SU-DHL-6 (cell line): ENCODE measurements at regions not wholly inside any gene's neighbourhood (a gene's known extent, or its start where the extent isn't known, plus 50 kb on each side); places are given as distances from the start of the nearest gene placed in this dataset.

Source experiments
- H2AFZ ChIP-seq: fragments of 200-600 bp; sonication (generic); 2 replicates; pipeline ENCODE4 v1.6.1; 2014; ENCODE audit warnings: low read depth, mild to moderate bottlenecking, moderate library complexity, mixed read lengths, antibody characterized with exemption, low read length; ENCODE audit not compliant: severe bottlenecking
- H3F3A ChIP-seq: fragments of 200-600 bp; shearing (Covaris generic); 2 replicates; pipeline ENCODE4 v1.6.0; 2016; ENCODE audit warnings: antibody characterized with exemption, mild to moderate bottlenecking; ENCODE audit not compliant: insufficient read depth
- H3K27ac ChIP-seq: fragments of 200-600 bp; sonication (generic); 2 replicates; pipeline ENCODE4 v1.5.1; 2016; ENCODE audit warnings: low read depth, mild to moderate bottlenecking, low read length, moderate library complexity, mixed read lengths
- H3K27me3 ChIP-seq: fragments of 200-600 bp; sonication (generic), shearing (Covaris generic); 2 replicates; pipeline ENCODE4 v1.6.0; 2014; ENCODE audit warnings: mild to moderate bottlenecking, low read length
- H3K36me3 ChIP-seq: fragments of 200-600 bp; sonication (generic); 2 replicates; pipeline ENCODE4 v1.6.1; 2014; ENCODE audit warnings: mild to moderate bottlenecking, low read length, mixed read lengths
- H3K4me2 ChIP-seq: fragments of 300-600, 200-600 bp; shearing (Covaris generic), sonication (generic); 2 replicates; pipeline ENCODE4 v1.6.0; 2014; ENCODE audit warnings: low read length, low read depth, mild to moderate bottlenecking; ENCODE audit not compliant: poor library complexity, severe bottlenecking
- H3K4me3 ChIP-seq: fragments of 200-600 bp; sonication (generic); 2 replicates; pipeline ENCODE4 v1.5.1; 2014; ENCODE audit warnings: antibody characterized with exemption, low read length, mild to moderate bottlenecking, mixed read lengths; ENCODE audit not compliant: insufficient read depth, poor library complexity, severe bottlenecking
- H3K79me2 ChIP-seq: fragments of 200-600 bp; sonication (generic); 2 replicates; pipeline ENCODE4 v1.6.1; 2014; ENCODE audit warnings: mild to moderate bottlenecking, low read length, moderate library complexity; ENCODE audit not compliant: insufficient read depth
- H3K9ac ChIP-seq: fragments of 200-600 bp; sonication (generic); 2 replicates; pipeline ENCODE4 v1.7.0; 2014; ENCODE audit warnings: mild to moderate bottlenecking, low read length
- H3K9me2 ChIP-seq: fragments of 200-600 bp; sonication (generic); replicated peaks from 2 replicates; pipeline ENCODE4 v1.6.1; 2014; ENCODE audit warnings: low read length; ENCODE audit not compliant: insufficient read depth
- H3K9me3 ChIP-seq: fragments of 200-600 bp; sonication (generic); 2 replicates; pipeline ENCODE4 v1.6.1; 2014; ENCODE audit warnings: low read length, mixed read lengths; ENCODE audit not compliant: insufficient read depth
- H4K20me1 ChIP-seq: fragments of 200-600 bp; sonication (generic); 2 replicates; pipeline ENCODE4 v1.6.1; 2014; ENCODE audit warnings: low read depth, mild to moderate bottlenecking, antibody characterized with exemption, low read length, moderate library complexity, mixed read lengths
- EZH2phosphoT487 ChIP-seq: fragments of 200-600 bp; sonication (generic), shearing (Covaris generic); conservative IDR thresholded peaks from 2 replicates; pipeline ENCODE4 v1.6.1; 2018; ENCODE audit warnings: mild to moderate bottlenecking, antibody characterized with exemption, low read length, moderate library complexity, mixed read lengths
- TF ChIP-seq, protein P1 (sequence below): fragments of 200-600 bp; sonication (generic); IDR thresholded peaks from one replicate; pipeline ENCODE4 v1.5.1; 2017; ENCODE audit warnings: antibody characterized with exemption, mild to moderate bottlenecking, low read length, moderate library complexity; ENCODE audit not compliant: insufficient read depth, poor library complexity, severe bottlenecking

DNA sequence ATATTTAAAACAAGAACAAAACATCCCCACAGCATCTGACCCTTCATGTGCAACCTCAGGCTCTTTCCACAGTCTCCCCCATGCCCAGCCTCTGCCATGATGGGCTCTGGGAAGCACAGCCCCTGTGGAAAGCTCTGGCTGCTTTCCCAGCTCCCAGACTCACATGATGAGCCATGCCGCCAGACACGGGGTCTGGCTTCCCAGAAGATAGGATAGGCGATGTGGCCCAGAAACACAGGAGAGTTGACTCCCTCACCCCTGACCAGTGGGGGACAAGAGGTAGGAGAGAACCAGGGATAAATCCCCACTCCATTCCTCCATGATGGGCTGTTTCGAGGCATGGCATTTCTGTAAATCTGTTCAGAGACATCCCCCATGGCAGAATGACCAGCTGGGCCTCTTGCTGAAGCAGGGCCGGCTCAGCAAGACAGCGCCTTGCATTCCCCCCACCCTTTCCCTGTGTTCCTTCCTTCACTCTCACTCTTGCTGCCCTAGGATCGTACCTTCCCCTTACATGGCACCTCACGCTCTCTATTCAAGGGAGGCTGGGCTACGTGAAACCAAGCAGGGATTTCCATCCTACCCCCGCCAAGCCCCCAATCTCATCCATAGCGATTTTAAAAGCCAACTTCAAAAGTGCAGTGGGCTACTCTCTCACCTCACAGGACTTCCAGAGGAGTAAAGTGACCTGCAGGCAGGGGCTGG, 192.4 kb downstream of the ABHD5 start:
- H3K36me3 ChIP-seq, result no peaks in the 10 kb centered on the region
- no peaks in the 10 kb centered on the region for H3K9me3 ChIP-seq
- no peak overlapping the region for H3K9ac ChIP-seq
- TF ChIP-seq, protein P1, sequence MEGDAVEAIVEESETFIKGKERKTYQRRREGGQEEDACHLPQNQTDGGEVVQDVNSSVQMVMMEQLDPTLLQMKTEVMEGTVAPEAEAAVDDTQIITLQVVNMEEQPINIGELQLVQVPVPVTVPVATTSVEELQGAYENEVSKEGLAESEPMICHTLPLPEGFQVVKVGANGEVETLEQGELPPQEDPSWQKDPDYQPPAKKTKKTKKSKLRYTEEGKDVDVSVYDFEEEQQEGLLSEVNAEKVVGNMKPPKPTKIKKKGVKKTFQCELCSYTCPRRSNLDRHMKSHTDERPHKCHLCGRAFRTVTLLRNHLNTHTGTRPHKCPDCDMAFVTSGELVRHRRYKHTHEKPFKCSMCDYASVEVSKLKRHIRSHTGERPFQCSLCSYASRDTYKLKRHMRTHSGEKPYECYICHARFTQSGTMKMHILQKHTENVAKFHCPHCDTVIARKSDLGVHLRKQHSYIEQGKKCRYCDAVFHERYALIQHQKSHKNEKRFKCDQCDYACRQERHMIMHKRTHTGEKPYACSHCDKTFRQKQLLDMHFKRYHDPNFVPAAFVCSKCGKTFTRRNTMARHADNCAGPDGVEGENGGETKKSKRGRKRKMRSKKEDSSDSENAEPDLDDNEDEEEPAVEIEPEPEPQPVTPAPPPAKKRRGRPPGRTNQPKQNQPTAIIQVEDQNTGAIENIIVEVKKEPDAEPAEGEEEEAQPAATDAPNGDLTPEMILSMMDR, result no peak
- TF ChIP-seq EZH2phosphoT487, result no peak
- no peak overlapping the region for H3K4me3 ChIP-seq
- H3K79me2 ChIP-seq, result no peaks in the 10 kb centered on the region
- H3K4me2 ChIP-seq, result no peak overlapping the region
- no peaks in the 10 kb centered on the region for H4K20me1 ChIP-seq
- no peaks in the 10 kb centered on the region for H3K9me2 ChIP-seq
- no peaks in the 10 kb centered on the region for H3F3A ChIP-seq
- no peak overlapping the region for H2AFZ ChIP-seq
- no peak overlapping the region for H3K27ac ChIP-seq
- H3K27me3 ChIP-seq, result no peaks in the 10 kb centered on the region

DNA sequence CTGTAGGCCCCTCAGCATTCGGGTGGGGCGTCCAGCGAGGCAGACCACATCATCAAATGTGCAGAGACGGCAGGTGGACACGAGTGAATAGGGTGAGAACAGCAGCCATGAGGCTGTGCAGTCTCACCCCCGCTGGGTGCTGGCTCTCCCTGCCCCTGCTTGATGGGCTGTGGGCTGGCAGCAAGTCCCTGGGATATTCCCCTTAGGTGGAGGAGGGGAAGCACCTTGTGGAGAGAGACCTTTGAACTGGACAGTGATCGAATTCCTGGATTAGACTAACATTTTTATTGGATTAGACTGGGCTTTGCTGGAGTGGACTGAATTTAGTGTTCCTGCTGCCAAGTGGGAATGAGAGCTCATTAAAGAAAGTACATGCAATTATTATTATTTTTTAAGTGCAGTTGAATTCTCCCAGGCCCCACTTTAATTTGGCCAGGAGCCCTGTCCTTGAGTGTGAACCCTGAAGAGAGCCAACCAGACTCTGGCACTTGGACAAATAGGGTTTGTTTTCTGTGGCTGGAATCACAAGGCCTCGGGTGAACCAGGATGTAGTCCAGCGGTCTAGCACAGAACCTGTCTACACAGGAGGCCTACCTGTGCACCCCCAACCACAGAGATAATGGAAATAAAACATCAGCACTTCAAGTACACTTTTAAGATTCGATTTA, 193.1 kb downstream of the ABHD5 start:
- H3K9me2 ChIP-seq, result no peaks in the 10 kb centered on the region
- no peak overlapping the region for H2AFZ ChIP-seq
- H3K27me3 ChIP-seq, result no peaks in the 10 kb centered on the region
- H3K27ac ChIP-seq, result no peak overlapping the region
- no peak overlapping the region for H3K4me2 ChIP-seq
- no peaks in the 10 kb centered on the region for H3K9me3 ChIP-seq
- no peak overlapping the region for H3K9ac ChIP-seq
- no peaks in the 10 kb centered on the region for H4K20me1 ChIP-seq
- no peaks in the 10 kb centered on the region for H3K79me2 ChIP-seq
- H3K36me3 ChIP-seq, result no peaks in the 10 kb centered on the region
- TF ChIP-seq EZH2phosphoT487, result no peak
- TF ChIP-seq, protein P1, result no peak
- H3F3A ChIP-seq, result no peaks in the 10 kb centered on the region
- H3K4me3 ChIP-seq, result no peak overlapping the region

DNA sequence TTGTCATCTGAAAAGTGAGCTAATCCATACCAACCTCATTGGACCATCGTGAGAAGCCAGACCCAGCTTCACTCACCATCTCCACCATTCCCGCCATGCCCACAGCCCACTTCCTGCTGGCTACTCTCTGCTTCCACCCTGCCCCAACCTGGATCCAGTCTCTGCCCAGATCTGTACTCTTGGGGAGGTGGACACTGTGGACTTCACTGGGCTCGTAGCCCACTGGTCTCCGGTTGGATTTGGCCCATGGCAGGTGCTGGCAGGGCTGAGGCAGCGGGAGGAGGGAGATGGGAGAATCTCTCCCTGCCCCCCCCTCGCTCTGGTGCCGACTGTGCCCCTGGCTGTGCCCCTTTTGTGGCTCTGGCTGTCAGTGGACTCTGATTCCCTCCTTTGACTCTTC, 193.8 kb downstream of the ABHD5 start:
- TF ChIP-seq, protein P1, result no peak
- no peak for TF ChIP-seq EZH2phosphoT487
- Histone ChIP-seq H3K4me3 (no peak overlapping the region), H3F3A (no peaks in the 10 kb centered on the region), H3K27me3 (no peaks in the 10 kb centered on the region), H3K79me2 (no peaks in the 10 kb centered on the region), H3K9me3 (no peaks in the 10 kb centered on the region), H2AFZ (no peak overlapping the region), H3K27ac (no peak overlapping the region), H4K20me1 (no peaks in the 10 kb centered on the region), H3K9ac (no peak overlapping the region), H3K4me2 (no peak overlapping the region), H3K36me3 (no peaks in the 10 kb centered on the region), H3K9me2 (no peaks in the 10 kb centered on the region)
